A172 (cell line): ENCODE measurements at regions not wholly inside any gene's neighbourhood (a gene's known extent, or its start where the extent isn't known, plus 50 kb on each side); places are given as distances from the start of the nearest gene placed in this dataset.

Experiments
- DNase-seq: peaks from one replicate; pipeline ENCODE4 v3.0.0-alpha.2; 2015; ENCODE audit warnings: low spot score

- DNase-seq = no peak
Measured at GRCh38 chr4:24637173-24637572, 52.8 kb upstream of the DHX15 start.

GRCh38 chr4:24638396-24638875, 54.1 kb upstream of the DHX15 start:
- DNase-seq = no peak

DNA sequence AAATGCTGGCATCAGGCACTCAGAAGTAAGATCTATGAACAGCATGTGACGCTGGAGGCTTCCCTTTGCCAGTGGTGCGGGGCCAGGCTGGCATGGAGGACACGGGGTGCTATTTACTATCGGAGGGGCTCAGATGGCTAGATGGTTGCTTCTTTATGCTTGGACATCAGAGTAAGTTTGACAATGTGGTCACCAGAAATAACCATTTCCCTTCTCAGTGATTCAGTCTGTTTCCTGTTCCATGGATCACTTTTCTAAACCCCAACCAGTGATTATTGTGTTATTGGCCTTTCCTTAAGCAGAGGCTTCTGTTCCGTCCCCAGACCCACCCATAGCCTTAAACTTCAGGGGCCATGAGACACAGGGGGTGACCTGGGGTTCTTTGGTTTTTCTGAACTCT, 55.4 kb upstream of the DHX15 start:
- DNase-seq = no peak

DNA sequence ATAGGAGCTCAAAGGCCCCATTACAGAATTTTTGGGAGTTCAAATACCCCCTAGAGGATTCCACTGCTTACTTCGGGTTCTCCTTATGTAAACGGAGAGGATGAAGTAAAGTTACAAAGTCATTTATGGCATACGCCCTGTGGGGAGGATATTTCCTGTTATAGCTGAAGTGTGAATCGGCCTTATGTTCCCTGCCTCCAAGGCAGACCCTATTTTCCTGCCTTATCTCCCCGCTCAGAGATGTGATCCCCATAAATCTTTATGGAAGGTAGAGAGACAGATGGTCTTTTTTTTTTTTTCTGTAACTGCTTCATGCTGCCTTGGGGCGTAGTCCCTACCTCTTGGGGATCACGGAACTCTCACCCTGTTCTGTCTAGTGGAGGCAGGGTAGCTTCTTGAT, 56.0 kb upstream of the DHX15 start:
- no peak for DNase-seq

- peak; percentile 30 for DNase-seq
Measured at GRCh38 chr4:24642981-24643547, 58.7 kb upstream of the DHX15 start.

DNA sequence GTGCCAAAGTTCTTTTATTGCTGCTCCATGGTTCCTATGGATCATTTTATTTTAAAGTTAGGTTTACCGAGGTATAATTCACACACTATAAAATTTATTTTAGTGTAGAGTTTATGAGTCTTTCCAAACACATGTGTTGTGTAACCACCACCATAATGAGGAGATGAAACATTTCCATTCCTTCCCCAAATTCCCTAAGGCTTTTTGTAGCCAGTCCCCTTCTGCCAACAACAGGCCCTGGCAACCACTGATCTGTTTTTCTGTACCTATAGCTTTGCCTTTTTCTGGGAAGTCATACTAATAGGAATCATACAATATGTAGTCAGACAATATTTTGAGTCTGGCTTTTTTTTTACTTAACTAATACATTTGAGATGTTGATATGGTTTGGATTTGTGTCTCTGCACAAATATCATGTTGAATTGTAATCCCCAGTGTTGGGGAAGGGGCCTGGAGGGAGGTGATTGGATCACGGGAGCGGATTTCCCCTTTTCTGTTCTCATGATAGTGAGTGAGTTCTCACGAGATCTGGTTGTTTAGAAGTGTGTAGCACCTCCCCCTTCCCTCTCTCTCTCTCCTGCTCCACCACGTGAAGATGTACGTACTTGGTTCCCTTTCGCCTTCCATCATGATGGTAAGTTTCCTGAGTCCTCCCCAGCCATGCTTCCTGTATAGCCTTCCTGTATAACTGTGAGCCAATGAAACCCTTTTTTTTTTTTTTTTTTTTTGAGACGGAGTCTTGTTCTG, 59.6 kb upstream of the DHX15 start:
- no peak for DNase-seq

- DNase-seq = no peak
Measured at GRCh38 chr4:24644983-24645764, 60.8 kb upstream of the DHX15 start.

DNA sequence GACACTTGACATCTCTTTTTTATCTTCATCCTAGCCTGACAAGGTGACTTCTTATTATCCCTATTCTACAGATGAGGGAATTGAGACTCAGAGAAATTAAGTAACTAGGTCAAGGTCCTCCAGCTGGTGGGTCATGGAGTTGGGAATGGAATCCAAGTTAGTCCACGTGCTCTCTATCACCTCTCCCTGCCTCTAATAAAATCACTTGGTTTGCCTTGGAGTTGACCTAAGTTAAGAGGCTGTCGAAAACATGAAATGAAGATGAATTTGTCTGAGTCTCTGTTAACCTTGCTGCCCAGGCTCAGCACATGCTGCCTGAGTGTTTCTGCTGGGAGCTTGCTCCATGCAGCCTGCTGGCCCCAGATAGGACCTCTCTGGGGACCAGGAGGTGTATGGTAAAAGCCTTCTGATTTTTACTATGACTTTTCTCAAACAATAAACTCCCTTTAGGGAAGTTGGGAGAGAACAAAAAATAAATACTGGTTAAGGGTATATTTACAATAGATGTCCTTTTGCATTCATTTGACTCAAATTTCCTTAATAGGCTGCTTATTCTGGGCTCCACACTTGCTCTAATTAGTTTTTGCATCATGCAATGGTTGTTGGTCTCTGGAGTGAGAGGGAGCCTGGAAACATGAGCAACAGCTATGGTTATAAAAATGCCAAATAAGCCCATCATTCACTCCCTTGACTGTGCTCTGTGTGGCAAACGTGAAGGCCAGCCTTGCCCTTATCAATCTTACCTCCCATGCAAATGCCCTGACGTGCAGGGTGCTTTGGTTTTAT, 61.6 kb upstream of the DHX15 start:
- DNase-seq = no peak

GRCh38 chr4:24646798-24647460, 62.6 kb upstream of the DHX15 start:
- DNase-seq = no peak

DNA sequence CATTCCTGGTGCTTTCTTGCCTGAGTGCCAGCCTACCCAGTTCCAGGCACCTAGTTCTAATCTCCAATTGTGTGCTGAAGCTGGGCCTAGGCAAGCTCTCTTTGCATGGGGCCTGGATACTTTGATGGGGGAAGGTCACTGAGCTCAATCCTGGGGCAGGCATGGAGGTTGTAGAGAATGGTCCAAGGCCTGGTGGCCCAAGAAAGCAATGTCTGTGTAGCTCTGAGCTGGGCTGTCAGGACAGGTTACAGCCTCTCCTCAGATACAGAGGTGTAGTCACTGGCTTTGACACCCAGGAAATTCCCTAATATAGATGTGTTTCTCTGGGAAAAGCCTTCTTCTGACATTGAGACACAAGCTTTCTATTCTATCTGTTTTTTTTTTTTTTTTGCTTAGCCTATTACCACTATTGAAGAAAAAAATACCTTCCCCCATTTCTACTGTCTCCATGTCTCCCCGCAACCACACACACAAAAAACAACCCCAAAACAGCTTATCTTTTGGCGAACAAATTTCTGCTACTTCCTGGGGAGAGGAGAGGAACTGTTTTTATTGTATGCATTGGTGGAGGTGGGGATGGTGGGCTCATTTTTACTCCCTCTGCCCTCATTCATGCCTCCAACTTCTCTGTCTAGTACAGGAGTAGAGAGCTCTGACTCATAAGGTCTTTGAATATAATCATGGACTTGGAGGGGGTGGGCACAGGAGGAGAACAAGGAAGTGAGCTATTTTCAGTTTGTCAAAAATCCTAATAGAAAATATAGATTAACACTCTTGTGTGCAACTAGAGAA, 66.7 kb upstream of the DHX15 start:
- no peak for DNase-seq

DNA sequence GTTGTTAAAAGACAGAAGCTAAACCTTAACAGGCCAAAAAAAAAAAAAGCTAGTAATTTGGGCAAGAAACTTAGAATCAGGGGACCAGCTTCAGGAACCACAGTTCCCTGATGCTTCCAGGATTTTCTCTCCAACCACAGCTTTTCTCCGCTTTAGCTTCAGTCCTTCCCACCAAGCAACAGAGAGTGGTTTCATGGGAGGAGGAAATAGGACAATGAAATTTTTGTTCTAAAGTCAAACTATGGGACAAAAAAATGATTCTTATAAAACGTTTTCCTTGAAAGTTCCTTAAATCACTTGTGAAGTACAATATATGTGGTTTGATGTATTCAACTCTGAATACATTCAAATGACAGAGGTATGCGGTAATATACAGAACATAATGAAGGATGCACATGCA, 71.0 kb upstream of the DHX15 start:
- DNase-seq = no peak

DNA sequence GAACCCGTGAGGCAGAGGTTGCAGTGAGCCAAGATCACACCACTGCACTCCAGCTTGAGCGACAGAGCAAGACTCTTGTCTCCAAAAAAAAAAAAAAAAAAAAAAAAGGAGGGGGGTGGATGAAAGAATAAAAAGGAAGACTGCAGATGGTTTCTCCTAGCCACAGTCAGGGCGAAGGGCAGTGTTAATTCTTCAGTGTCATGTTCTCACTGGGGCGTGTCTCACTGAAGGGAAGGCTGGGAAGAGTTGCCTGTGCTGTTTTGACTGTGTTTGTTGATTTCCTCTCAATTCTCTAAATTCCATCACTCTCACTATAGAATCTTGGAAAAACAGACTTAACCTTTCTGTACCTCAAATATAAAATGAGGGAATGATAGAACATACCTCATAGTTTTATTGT, 71.6 kb upstream of the DHX15 start:
- DNase-seq = no peak

DNA sequence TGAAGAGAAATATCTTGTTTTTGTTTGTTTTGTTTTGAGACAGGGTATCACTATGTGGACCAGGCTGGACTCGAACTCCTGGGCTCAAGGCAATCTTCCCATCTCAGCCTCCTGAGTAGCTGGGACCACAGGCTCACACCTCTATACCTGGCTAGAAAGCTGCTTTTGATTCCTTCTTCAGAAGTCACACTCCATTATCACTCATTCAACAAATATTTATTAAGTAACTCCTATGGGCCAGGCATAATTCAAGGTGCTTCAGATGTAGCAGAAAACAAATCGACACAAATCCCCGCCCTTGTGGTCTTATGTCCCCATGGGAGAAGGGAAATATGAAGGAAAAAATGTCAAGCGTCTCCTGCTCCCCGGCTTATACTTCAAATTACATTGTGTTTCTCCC, 72.6 kb upstream of the DHX15 start:
- no peak for DNase-seq

DNA sequence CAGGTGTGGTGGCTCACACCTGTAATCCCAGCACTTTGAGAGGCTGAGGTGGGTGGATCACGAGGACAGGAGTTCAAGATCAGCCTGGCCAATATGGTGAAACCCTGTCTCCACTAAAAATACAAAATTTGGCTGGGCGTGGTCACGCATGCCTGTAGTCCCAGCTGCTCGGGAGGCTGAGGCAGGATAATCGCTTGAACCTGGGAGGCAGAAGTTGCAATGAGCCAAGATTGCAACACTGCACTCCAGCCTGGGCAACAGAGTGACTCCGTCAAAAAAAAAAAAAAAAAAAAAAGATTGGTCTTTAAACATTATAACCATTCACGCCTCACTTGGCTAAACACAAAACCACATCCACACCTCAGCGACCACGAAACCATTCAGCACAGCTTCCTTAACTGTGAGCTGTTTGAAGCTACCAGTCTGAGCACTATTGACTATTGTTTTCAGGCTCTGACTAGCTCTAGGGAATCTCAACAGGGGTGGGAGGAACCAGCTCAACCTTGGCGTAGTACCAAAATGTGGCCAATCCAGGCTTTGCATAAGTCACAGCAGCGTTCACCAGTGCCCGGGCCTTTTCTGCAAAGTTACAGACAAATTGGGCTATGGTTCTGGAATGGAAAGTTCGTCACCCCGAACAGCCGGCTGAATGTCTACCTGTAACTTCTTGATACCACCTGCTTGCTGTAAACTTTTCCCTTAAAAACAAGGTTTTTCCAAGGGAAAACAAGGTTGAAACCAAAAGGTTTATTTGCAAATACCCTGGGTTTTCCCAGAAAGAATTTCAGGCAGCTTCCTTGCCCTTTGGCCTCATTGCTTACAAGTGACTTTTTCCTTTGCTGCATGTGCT, 73.6 kb upstream of the DHX15 start:
- DNase-seq = peak; percentile 80

DNA sequence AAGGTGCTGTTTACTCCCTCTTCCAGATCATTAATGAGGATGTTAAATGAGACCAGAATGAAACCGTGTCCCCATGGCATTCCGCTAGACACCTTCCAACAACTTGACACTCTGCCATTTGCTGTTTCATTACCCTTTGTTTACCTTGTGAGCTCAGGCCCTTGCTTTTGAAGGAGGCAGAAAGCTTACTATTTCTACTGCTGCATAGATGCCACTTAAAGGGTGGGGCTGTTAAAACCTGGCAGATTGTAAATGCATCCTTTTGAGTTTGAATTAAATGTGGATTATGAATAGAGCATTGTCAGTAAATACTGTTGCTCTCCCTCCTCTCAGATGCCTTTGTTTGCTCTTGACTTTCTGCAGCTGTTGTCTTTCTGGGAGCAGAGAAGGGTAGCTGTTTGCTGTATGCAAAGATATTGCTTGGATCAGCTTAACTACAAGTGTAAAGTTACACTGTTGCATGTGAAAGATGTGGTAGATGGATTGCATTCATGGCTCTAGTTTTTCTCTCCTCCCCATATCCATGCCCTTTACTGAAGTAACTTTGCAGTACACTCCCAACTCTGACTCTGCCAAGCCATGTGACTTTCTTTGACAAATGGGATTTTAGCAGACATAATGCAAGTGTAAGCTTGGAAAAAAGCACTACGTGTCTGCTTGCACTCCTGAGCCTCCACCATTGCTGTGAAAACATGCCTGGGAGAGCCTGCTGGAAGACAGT, 75.0 kb upstream of the DHX15 start:
- DNase-seq = no peak

DNA sequence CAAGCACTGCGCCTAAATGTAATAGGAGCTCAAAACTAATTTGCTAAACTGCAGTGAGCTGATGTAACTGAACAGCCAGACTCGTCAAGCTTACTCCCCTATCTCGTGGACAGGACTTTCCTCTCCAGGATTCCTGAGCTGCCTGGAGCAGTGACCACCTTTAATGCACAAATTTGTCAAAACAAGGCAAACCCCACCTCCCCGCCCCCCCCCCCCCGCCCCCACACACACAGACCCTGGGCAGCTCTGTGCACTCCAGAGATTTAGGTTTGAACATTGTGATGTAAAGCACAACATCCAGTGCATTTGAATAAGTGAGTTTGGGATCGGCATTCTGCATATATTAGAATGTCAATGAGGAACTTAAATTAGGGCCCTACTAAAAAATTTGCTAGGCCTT, 77.7 kb upstream of the DHX15 start:
- no peak for DNase-seq

DNA sequence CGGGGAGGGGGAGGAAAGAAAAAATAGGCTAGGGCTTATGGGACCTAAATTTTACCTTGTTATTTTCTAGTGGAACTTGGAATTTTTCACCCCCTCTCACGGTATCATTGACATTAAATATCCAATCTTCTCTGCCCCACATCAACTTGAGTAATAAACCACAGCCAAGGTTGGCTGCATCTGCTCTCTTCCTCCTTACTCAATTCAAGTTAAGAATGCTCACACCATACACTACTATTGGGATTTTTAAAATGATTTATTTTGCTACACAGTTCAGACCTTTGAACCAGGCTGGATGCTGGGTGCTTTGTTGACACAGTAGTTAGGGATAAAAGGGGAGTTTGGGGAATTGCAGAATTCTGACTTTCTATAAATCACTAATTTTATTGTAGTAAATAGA, 78.2 kb upstream of the DHX15 start:
- no peak for DNase-seq

DNA sequence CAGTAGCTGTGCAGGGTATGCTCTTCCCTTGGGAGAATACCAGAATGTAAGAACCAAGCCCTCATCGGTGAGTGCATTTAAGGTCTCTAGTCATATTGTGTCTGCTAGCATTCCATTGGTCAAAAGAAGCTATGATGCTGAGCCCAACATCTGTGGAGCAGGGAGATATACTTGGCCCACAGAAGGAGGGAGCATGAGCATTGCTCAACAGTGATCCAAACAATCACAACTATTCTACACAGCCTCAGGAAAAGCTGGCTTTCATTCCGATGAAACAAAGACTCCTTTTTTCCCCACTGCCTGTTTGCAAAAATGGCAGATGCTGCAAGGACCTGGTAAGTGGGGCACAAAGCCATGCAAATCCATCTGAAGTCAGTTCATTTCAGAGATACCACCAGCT, 80.6 kb upstream of the DHX15 start:
- no peak for DNase-seq

DNA sequence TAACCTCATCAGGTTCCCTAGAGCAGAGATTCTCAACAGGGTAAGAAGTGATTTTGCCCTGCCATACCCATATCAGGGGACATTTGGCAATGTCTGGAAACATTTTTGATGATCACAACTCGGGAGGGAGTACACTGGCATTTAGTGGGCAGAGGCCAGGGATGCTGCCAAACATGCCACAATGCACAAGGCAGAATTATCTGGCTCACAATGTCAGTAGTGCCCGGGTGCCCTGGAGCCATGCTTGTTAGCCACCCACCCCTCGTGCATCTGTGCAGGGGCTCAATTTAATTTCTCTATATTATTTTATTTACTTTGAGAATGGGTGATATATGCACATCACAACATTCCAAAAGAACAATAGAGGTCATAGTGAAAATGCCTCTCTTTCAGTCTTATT, 82.0 kb upstream of the DHX15 start:
- no peak for DNase-seq
